Breast epithelium (tissue), 3 donors: ENCODE measurements at regions not wholly inside any gene's neighbourhood (a gene's known extent, or its start where the extent isn't known, plus 50 kb on each side); places are given as distances from the start of the nearest gene placed in this dataset.

Experiments
- POLR2A ChIP-seq: fragments of 450-650 bp; IDR thresholded peaks from one replicate; pipeline ENCODE4 v1.6.1; 2016; ENCODE audit warnings: antibody characterized with exemption, mild to moderate bottlenecking, moderate library complexity
- TF ChIP-seq, protein P1 (sequence below), 3 donors: fragments of 450-650 bp; IDR thresholded peaks; one replicate each; pipeline ENCODE4 v1.5.1; 2016 to 2017; ENCODE audit warnings: antibody characterized with exemption in 3 of 3, mild to moderate bottlenecking in 3 of 3, moderate library complexity in 3 of 3

DNA sequence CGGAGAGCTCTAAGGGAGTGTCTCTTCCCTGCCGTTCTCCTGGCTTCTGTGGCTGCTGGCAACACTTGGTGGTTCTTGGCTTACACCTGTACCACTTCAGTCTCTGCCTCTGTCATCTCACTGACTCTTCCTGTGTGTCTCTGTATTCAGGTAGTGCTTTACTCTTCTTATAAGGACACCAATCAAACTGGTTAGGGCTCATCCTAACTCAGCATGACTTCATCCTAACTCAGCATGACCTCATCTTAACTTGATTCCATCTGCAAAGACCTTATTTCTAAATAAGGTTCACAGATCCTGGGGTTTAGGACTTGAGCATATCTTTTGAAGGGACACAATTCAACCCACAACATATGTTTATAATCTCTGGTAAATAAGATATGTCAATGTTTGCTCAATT is 51.6 kb upstream of the DSEL start:
- TF ChIP-seq, protein P1, sequence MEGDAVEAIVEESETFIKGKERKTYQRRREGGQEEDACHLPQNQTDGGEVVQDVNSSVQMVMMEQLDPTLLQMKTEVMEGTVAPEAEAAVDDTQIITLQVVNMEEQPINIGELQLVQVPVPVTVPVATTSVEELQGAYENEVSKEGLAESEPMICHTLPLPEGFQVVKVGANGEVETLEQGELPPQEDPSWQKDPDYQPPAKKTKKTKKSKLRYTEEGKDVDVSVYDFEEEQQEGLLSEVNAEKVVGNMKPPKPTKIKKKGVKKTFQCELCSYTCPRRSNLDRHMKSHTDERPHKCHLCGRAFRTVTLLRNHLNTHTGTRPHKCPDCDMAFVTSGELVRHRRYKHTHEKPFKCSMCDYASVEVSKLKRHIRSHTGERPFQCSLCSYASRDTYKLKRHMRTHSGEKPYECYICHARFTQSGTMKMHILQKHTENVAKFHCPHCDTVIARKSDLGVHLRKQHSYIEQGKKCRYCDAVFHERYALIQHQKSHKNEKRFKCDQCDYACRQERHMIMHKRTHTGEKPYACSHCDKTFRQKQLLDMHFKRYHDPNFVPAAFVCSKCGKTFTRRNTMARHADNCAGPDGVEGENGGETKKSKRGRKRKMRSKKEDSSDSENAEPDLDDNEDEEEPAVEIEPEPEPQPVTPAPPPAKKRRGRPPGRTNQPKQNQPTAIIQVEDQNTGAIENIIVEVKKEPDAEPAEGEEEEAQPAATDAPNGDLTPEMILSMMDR (IDR thresholded peaks at IDR 0.05), result no peak
- no peak for TF ChIP-seq POLR2A
